NCI-H1105 treated with DMSO at 0.1 percent for 48 hours (cell line): ENCODE measurements at regions not wholly inside any gene's neighbourhood (a gene's known extent, or its start where the extent isn't known, plus 50 kb on each side); places are given as distances from the start of the nearest gene placed in this dataset.

ENCODE experiments used
- DNase-seq: peaks from one replicate; lab custom pipeline; 2025; lab: John Stamatoyannopoulos, UW

DNA sequence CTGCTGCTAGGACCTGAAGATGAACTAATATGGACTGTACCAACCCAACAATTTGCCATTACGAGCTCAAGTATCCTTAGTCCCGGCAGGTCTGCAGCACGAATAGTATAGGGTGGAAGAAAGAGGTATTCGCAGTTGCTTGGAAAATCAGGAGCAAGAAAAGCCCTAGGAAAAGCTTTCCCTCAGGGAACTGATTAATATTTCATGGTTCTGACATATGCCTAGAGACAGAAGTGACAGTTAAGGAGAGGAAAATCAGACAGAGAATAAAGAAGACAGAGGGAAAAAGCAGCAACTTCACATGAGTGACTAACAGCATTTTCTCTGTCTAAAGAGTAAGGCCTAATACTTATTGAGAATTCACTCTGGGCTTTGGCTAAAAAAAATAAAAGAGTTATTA lies 602.9 kb upstream of the ATP2B1 start:
- DNase-seq = no peak

DNA sequence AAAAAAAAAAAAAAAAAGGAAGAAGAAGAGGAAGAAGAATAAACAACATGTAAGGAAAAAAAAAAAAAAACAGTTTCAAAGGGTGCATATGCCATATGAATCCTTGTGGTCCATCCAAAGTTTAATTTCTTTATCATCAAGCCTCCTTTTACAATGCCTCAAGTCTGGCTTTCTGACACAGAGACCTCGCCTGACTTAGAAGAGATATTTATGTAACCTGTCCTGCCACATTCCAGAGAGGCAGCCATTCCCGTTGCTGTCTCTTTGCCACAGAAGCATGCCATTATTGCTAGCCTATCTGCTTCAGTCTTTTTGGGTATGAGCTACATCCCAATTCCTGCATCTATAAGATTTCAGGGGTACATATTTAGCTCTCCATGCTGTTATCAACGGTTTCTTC lies 596.7 kb upstream of the ATP2B1 start:
- no peak for DNase-seq

DNA sequence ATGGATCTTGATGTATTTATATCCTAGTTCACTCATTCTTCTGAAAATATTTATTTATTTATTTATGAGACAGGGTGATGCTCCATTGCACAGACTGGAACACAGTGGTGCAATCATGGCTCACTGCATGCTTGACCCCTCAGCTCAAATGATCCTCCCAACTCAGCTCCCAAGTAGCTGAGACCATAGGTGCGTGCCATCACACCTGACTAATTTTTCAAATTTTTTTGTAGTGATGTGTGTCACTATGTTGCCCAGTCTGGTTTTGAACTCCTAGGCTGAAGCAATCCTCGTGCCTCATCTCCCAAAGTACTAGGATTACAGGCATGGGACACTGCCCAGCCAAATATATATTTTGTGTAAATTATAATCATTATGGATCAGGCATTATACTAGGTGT lies 595.6 kb upstream of the ATP2B1 start:
- DNase-seq = no peak

DNA sequence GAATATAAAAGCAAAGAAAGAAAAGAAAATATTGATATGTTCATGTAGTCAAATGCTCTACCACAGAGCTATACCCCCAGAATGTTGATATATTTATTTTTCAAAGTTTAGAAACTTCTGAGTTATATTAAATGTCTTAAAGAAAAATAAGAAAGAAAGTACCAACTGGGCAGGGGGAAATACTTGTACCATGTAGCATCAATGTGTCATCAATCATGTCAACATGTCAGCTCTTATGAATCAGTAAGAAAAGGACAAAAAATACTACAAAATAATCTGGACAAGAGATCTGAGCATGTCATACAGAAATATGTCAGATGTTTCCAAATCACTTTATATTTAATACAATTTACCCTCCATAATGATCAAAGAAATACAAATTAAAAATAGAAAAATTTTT lies 595.1 kb upstream of the ATP2B1 start:
- no peak for DNase-seq

DNA sequence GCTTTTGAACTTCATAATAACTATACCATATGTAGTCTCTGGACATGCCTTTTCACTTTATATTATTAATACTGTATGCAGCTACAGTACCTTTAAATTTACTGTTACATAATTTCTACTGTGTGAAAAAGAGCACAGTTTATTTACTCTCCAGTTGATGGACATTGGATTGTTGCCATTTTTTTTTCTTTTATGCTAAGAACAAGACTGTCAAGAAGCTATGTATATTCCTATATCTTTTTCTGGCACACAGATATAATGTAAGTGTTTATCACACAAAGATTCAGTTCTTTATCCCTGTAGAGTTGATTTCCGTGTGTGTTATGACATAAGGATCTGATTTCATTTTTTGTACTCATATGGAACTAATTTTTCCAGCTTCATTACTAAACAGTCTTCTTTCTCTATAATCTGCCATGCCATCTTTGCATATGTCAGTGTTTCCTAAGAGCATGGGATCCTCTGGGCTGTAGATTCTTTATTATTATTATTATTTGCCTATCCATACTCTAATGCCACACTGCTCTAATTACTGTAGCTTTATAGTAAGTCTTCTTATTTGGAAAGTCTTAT lies 593.0 kb upstream of the ATP2B1 start:
- DNase-seq = peak; percentile 3

DNA sequence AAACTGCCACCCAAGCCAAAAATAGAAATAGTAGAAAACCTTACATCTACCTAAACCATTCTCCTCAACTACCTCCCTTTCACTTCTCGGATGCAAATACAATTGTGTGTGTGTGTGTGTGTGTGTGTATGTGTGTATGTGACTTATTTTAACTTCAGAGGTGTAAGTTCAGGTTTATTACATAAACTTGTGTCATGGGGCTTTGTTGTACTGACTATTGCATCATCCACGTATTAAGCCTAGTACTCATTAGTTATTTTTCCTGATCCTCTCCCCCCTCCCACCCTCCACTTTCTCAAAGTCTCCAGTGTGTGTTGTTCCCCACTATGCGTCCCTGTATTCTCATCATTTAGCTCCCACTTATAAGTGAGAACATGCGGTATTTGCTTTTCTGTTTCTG lies 592.5 kb upstream of the ATP2B1 start:
- DNase-seq = no peak

DNA sequence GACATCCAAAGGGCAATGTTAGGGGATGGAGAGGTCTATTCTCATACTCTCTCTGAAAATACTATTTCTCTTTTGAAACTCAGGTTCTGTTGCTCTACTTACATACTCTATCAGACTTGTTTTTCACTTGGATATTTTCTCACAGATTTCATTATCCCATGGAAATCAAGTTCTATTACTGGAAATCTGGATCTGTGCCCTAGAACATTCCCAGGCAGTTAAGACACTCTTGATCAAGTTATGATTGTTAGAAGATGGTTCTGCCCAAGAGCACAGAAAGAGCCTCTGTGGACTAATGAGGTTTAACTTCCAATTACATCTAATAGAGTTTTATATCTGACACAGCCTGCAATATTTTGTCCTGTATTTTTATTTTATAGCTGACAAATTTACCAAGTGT lies 591.0 kb upstream of the ATP2B1 start:
- DNase-seq = no peak

DNA sequence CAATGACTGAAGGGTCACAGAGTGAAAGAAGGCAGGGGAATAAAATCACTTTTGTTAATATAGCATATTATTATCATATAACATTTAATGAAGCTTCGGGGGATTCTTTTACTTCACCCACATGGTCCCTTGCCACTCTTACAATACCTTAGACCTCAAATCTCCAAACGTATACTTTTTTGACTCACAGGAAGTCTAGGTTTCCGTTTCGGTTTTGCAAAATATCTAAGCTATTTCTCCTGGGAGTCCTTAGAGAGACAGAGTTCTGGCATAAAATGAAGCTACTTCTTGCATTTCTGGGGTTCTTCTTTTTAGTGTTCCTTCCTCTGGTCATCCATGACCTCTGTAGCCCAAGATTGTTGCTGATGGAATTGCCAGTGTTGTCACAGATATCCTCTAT lies 590.5 kb upstream of the ATP2B1 start:
- no peak for DNase-seq

DNA sequence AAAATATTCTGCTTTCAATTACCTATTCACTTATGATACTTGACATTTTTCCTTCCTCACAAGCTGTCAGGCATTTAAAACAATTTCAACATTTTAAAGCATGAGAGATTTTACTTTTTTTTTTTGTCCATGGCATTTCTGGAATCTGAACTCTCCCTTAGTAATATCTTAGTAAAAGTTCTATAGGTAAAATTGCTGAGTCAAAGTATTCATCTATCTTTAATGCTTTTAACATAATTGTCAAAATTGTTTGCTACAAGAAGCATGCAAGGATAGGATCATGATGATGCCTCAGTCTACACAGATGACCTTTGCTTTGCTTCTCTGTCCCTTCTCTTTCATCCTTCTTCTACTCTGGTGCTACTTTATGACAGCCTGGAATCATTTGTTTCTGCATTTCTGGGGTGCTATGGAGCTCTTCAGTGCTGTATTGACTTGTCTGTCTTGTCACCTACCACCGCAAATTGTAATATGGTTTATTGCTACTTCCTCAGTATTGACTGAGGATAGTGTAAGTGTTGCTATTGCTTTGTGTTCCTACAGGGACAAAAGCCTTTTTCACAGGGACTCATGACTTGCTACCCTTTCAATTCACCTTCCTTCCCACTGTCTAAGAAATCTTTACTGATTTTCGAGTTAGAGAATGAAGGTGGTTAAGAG lies 589.8 kb upstream of the ATP2B1 start:
- no peak for DNase-seq

DNA sequence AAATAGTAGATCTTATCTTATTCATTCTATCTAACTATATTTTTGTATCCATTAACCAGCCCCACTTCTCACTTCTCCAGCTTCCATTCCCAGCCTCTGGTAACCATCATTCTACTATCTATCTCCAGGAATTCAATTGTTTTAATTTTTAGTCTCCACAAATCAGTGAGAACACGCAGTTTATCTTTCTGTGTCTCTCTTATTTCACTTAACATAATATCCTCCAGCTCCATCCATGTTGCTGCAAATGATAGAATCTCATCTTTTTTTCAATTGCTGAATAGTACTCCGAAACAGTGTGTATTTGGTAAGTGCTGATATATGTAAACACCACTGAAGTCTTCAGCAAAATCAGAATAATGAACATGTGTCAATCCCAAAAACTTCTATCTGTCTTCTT lies 587.2 kb upstream of the ATP2B1 start:
- no peak for DNase-seq

DNA sequence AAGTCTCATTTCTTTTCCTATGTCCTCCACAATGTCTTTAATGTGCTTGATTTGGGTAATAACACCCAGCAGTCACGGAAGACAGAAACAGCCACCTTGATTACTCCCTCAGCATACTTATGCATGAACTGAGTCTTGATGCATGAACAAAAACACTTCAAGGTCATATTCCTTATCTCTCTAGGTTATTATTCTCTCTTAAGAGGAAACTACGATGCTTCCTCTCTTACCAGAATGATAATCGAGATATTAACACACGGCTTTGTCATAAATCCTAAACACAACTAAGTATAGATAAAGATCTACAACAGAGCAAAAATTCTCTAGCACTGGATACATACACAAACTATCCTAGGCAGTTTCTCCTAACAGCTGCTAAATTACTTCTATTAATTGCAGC lies 583.5 kb upstream of the ATP2B1 start:
- DNase-seq = no peak

DNA sequence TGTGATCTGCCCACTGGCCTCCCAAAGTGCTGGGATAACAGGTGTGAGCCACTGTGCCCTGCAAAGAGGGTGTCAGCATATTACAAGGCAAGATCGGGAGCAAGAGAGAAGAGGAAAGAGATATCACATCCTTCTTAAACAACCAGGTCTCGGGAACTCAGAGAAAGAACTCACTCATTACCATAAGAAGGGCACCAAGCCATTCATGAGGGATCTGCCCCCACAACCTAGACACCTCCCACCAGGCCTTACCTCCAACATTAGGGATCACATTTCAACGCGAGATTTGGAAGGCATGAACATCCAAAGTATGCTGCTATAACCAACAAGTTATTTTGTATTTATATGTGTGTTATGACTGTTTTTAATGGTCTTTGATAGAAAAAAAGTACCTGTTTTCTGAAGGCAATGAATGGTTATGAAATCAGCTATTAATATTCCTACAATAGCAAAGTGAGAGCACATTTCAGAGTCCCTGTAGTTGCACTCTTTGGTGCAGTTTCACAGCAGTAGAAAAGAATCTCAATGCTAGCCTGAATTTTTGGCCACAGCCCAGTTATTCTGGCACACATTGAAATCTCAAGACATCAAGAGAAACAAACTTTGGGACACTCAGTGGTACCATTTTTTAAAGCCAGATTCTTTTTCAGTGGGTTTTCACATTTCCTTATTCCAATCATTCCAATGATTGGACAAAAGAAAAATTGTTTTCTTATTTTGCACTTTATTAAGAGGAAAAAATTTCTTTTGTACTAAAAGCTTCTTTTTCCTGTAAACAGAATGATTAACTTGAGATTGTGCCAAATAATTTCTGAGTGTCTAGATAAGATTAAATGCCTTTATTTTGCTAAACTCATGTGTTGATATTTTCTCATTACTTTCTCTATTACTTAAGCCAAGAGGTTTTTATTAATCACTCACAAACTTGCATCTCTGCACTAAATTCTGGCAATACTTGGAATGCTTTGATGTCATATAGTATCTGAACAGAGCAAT lies 582.6 kb upstream of the ATP2B1 start:
- no peak for DNase-seq

DNA sequence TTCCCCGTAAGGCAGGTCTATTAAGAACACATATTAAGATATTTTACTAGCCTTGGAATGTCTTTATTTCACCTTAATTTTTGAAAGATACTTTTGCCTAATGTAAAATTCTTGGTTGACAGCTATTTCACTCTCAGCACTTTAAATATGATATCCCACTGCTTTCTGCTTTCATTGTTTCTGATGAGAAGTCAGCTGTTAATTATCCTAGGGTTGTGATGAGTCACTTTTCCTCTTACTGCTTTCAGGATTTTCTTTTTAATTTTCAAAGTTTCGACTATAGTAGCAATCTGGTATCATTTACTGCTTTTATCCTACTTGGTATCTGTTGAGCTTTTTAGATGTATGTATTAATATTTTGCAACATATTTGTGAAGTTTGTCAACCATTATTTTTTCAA lies 578.9 kb upstream of the ATP2B1 start:
- no peak for DNase-seq

DNA sequence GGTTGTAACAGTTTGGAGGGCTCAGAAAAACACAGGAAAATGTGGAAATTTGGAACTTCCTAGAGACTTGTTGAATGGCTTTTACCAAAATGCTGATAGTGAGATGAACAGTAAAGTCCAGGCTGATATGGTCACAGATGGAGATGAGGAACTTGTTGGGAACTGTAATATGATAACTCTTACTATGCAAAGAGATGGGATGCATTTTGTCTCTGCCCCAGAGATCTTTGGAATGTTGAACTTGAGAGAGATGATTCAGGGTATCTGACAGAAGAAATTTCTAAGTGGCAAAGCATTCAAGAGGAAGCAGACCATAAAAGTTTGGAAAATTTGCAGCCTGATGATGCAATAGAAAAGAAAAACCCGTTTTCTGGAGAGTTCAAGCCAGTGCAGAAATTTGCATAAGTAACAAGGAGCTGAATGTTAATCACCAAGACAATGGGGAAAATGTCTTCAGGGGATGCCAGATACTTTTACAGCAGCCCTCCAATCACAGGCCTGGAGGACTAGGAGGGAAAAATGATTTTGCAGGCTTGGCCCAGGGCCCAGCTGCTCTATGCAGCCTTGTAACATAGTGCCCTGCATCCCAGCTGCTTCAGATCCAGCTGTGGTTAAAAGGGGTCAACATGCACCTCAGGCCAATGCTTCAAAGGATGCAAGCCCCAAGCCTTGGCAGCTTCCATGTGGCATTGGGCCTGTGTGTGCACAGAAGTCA lies 572.7 kb upstream of the ATP2B1 start:
- DNase-seq = no peak

DNA sequence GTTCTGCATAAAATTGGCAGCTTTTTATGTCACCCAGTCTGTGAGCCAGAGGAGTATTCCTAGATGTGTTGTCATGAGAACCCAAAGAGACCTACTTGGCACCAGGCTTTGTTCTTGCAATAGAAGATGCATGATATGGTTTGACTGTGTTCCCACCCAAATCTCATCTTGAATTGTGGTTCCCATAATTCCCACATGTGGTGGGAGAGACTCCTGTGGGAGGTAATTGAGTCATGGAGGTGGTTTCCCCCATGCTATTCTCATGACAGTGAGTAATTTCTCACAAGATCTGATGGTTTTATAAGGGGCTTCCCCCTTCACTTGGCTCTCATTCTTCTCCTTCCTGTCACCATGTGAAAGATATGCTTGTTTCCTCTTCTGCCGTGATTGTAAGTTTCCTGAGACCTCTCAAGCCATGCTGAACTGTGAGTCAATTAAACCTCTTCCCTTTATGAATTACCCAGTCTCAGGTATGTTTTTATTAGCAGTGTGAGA lies 572.0 kb upstream of the ATP2B1 start:
- DNase-seq = no peak

DNA sequence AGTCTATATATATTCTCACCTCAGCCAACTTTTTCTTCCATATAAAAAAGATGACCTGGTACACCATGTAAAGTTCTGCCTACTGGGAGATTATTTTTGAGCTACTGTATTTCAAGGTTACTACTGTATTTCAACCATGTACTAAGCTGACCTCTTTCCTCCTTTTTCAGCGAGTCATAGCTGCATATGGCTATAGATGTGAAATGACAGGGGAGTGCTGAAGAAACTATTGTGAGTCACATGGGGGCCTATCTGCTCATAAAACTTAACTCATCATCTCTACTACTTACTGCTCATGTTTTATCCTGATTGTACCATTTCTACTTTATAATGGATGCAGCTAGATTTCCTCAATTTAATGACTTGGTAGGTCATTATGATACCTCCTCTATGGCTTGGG lies 571.4 kb upstream of the ATP2B1 start:
- no peak for DNase-seq

DNA sequence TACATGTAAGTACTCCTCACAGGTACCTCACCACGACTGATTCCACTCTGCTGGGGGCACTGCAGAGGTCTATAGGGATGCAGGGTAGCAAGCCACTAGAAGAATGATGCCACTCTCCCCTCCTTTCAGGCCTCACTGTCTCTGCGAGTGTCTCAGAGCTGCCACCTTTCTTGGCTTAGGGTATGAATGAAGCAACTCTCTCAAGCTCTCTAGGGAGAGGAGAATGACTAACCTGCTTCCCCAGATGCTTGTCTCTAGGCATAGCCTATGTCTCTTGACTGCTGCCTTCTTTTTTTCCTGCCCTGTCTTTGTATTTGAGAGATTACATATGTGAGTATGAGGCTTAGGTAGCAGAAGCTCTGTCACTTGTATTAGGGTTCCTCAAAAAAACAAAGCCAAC lies 566.5 kb upstream of the ATP2B1 start:
- DNase-seq = no peak

DNA sequence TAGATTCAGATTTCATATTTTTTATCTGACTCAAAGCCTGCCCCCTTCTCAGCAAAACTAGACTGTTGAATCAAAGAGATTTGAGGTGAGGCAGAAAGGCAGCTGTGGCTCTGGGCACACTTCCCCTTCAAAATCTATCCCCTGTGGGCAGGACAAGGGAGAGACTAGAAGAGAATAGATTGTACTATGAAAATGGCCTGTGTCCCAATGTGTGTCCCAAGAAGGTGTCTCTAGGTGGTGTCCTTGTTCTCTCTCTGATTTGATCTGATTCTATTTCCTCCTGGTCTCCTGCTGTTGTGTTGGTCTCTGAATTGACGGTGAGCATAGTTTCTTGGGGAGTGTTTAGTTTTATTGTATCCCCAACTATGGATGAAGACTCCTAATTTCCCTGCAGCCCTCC lies 565.8 kb upstream of the ATP2B1 start:
- DNase-seq = no peak

DNA sequence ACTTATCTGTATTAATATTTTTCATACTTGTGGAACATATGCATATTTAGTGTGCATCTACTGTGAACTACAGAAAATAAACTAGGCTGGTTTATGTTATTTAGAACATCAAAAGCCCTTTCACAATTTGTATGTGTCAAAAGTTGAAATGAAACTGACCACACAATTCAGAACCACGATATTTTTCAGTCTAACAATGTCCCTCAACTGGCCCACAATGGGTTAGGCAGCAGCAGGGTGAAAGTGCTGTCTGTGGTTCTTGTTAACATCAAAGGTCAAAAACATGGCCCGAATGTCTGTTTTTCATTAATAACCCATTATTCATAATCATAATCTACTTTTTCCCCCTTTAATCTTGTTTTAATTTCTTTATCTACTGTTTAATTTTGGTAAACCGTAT lies 559.9 kb upstream of the ATP2B1 start:
- no peak for DNase-seq

DNA sequence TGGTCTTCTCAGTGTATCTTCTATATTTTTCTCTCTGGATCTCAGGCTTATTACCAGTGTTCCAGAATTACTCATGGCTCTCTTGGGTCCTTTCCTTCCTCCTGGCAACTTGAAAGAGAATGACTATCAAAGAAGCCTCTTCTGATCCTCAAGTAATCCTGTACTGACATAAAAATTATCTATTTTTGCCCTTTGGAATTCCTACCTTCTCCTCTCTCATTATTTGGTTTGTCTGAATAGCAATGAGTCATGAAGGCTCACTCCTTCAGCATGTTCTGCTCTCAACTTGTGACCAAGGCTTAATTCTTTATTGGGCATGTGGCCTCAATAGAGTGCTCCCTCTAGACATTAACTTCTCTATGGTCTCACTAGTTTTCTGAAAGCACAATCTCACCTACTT lies 553.6 kb upstream of the ATP2B1 start:
- DNase-seq = no peak

DNA sequence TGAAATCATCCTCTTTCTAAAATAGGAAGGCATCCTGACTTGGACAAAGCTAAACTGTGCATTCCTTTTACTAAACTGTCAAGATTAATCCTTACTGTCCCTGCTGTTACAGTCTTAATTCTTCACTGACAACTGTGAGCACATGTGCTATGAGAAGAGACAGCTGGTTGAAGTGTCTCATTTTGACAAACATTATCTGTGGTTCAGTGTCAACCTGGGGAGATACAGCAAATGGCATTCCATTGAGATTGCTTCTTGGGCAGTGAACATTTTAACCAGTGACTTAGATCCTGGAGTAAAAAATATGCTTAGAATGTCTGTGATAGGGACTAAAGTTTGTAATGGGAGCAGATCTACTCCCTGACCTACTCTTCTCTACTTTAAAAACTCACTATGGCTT lies 552.6 kb upstream of the ATP2B1 start:
- DNase-seq = no peak

DNA sequence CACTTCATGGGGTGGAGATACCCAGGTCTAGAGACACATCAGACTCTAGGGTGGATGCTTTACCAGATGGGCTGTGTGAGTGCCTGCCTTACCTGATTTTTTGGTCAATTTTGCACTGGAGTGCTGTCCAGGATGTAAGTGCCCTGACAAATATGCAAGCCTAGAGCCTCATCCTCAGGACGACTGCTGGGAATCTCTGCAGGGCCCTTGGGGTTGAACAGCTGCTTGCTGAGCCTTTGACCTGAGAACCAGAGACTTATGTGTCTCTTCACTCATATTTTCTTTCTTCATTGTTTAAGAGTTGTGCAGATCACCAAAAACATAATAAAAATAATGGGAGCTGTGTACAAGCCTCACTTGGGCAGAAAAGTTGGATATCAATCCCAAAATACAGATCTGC lies 551.5 kb upstream of the ATP2B1 start:
- DNase-seq = no peak
